HCT116 (cell line): ENCODE measurements at regions not wholly inside any gene's neighbourhood (a gene's known extent, or its start where the extent isn't known, plus 50 kb on each side); places are given as distances from the start of the nearest gene placed in this dataset.

ENCODE experiments used
- ATAC-seq: fragments of 200-7000 bp; cut with Tn5 transposase; 2 replicates; pipeline ENCODE4 v1.9.1; 2020; ENCODE audit warnings: mild to moderate bottlenecking, moderate library complexity
- BruUV-seq: library from RNA; stranded (reverse); fragments of 400-500 nt; replicated peaks from 2 replicates; lab custom pipeline; 2021; lab: Mats Ljungman, UMichigan
- CTCF ChIA-PET: fragments of 300-600 bp; sonication (Branson Sonifier 250); formaldehyde crosslinking; loops from one replicate; lab custom pipeline; 2021; ENCODE audit warnings: antibody characterized with exemption; lab: Charles Lee
- POLR2A ChIA-PET: fragments of 300-600, 350-600 bp; sonication (Branson Sonifier 250); formaldehyde crosslinking; loops from one replicate; lab custom pipeline; 2021; ENCODE audit warnings: antibody characterized with exemption; lab: Charles Lee
- RAD21 ChIA-PET, 2 experiments: fragments of 300-600 bp; sonication (Branson Sonifier 250); formaldehyde crosslinking; loops; one replicate each; lab custom pipeline; 2023; ENCODE audit warnings: low total read pairs in 2 of 2; ENCODE audit not compliant: uncharacterized antibody in 2 of 2, unreplicated experiment in 2 of 2, low non-redundant PET in 1 of 2; lab: Charles Lee
- DNase-seq: peaks from one replicate; pipeline ENCODE4 v3.0.0-alpha.2; 2010; ENCODE audit warnings: low read depth, low spot score
- H2AFZ ChIP-seq: fragments of 200-600 bp; shearing (Covaris generic), sonication (generic); 2 replicates; pipeline ENCODE4 v1.6.1; 2017; ENCODE audit warnings: low read depth, mixed run types, mixed read lengths, antibody characterized with exemption, low read length; ENCODE audit not compliant: poor library complexity, severe bottlenecking
- H3K27ac ChIP-seq: 2 replicates; pipeline ENCODE4 v1.5.1; 2012; ENCODE audit warnings: low read depth, low read length
- H3K27me3 ChIP-seq: fragments of 200-600 bp; sonication (generic); 2 replicates; pipeline ENCODE4 v1.6.1; 2016; ENCODE audit warnings: mixed run types, low read length, mixed read lengths; ENCODE audit not compliant: insufficient read depth
- H3K36me3 ChIP-seq, 2 experiments: fragments of 200-500 bp in 1 of 2; fragments of 200-600 bp in 1 of 2; sonication (Bioruptor generic) in 1 of 2; sonication (generic) in 1 of 2; 2 replicates each; pipeline versions ENCODE4 v1.5.1 to v1.6.1; 2014 to 2016; ENCODE audit warnings: low read length in 2 of 2, inconsistent platforms in 1 of 2, mixed read lengths in 1 of 2, mixed run types in 1 of 2; ENCODE audit not compliant: insufficient read depth in 2 of 2, control insufficient read depth in 1 of 2
- H3K4me1 ChIP-seq, 2 experiments: fragments of 200-600 bp in 1 of 2; sonication (generic) in 1 of 2; 2 replicates each; pipeline versions ENCODE4 v1.5.1 to v1.6.1; 2012 to 2017; ENCODE audit warnings: low read length in 2 of 2, inconsistent platforms in 1 of 2, mild to moderate bottlenecking in 1 of 2, mixed read lengths in 1 of 2, mixed run types in 1 of 2, moderate library complexity in 1 of 2; ENCODE audit not compliant: insufficient read depth in 2 of 2, control insufficient read depth in 1 of 2
- H3K4me2 ChIP-seq: fragments of 200-600 bp; sonication (generic); 2 replicates; pipeline ENCODE4 v1.6.1; 2017; ENCODE audit warnings: mixed run types, low read length, mixed read lengths
- H3K4me3 ChIP-seq, 2 experiments: fragments of 200-600 bp in 1 of 2; sonication (generic) in 1 of 2; replicated peaks in 1 of 2; 2 replicates each; pipeline ENCODE4 v1.5.1; 2011 to 2016; ENCODE audit warnings: low read length in 2 of 2, control low read depth in 1 of 2, low read depth in 1 of 2, mild to moderate bottlenecking in 1 of 2, mixed read lengths in 1 of 2, mixed run types in 1 of 2
- H3K79me2 ChIP-seq: fragments of 200-600 bp; sonication (generic); 2 replicates; pipeline ENCODE4 v1.6.1; 2017; ENCODE audit warnings: mild to moderate bottlenecking, mixed run types, low read length, moderate library complexity, mixed read lengths; ENCODE audit not compliant: insufficient read depth
- H3K9ac ChIP-seq: fragments of 200-600 bp; sonication (generic); 2 replicates; pipeline ENCODE4 v1.6.1; 2016; ENCODE audit warnings: low read length, mixed read lengths
- H3K9me2 ChIP-seq: fragments of 200-600 bp; sonication (generic), shearing (Covaris generic); 2 replicates; pipeline ENCODE4 v1.6.1; 2017; ENCODE audit warnings: mixed run types, mild to moderate bottlenecking, moderate library complexity; ENCODE audit not compliant: insufficient read depth
- H3K9me3 ChIP-seq, 2 experiments: fragments of 200-500 bp in 1 of 2; fragments of 200-600 bp in 1 of 2; sonication (Bioruptor generic) in 1 of 2; sonication (generic) in 1 of 2; 2 replicates each; pipeline ENCODE4 v1.6.1; 2014 to 2017; ENCODE audit warnings: low read length in 2 of 2, mixed read lengths in 2 of 2, inconsistent platforms in 1 of 2, low read depth in 1 of 2, mild to moderate bottlenecking in 1 of 2, mixed run types in 1 of 2, moderate library complexity in 1 of 2; ENCODE audit not compliant: control insufficient read depth in 1 of 2, insufficient read depth in 1 of 2
- H4K20me1 ChIP-seq: fragments of 200-600 bp; sonication (generic), shearing (Covaris generic); 2 replicates; pipeline ENCODE4 v1.6.1; 2017; ENCODE audit warnings: mixed run types, mild to moderate bottlenecking, moderate library complexity; ENCODE audit not compliant: insufficient read depth
- ATF3 ChIP-seq: IDR thresholded peaks from 2 replicates; pipeline ENCODE4 v1.6.1; 2012
- CBX3 ChIP-seq: IDR thresholded peaks from 2 replicates; pipeline ENCODE4 v1.6.1; 2012; ENCODE audit warnings: low read depth
- CEBPB ChIP-seq: IDR thresholded peaks from 2 replicates; pipeline ENCODE4 v1.6.1; 2012; ENCODE audit warnings: low read depth
- EGR1 ChIP-seq: IDR thresholded peaks from 2 replicates; pipeline ENCODE4 v1.6.1; 2012; ENCODE audit warnings: low read depth
- ELF1 ChIP-seq: IDR thresholded peaks from 2 replicates; pipeline ENCODE4 v1.6.1; 2012; ENCODE audit warnings: low read depth, borderline replicate concordance
- EZH2 ChIP-seq: fragments of 200-600 bp; sonication (generic); IDR thresholded peaks from 2 replicates; pipeline ENCODE4 v1.6.1; 2017; ENCODE audit warnings: antibody characterized with exemption, mixed run types
- EZH2phosphoT487 ChIP-seq: fragments of 200-600 bp; IDR thresholded peaks from 2 replicates; pipeline ENCODE4 v1.6.1; 2018; ENCODE audit warnings: antibody characterized with exemption, borderline replicate concordance
- JUND ChIP-seq: IDR thresholded peaks from 2 replicates; pipeline ENCODE4 v1.6.1; 2012
- MAX ChIP-seq: IDR thresholded peaks from 2 replicates; pipeline ENCODE4 v1.6.1; 2012
- POLR2A ChIP-seq: IDR thresholded peaks from 2 replicates; pipeline ENCODE4 v1.7.0; 2011; ENCODE audit warnings: borderline replicate concordance; ENCODE audit not compliant: insufficient read depth, insufficient read length; ENCODE audit errors: extremely low read depth
- POLR2AphosphoS5 ChIP-seq: IDR thresholded peaks from 2 replicates; pipeline ENCODE4 v1.6.1; 2011; ENCODE audit warnings: mild to moderate bottlenecking, low read depth, low read length, moderate library complexity
- RAD21 ChIP-seq: IDR thresholded peaks from 2 replicates; pipeline ENCODE4 v1.6.1; 2012; ENCODE audit warnings: low read depth, mild to moderate bottlenecking
- SIN3A ChIP-seq: IDR thresholded peaks from 2 replicates; pipeline ENCODE4 v1.6.1; 2012; ENCODE audit warnings: low read depth
- SP1 ChIP-seq: IDR thresholded peaks from 2 replicates; pipeline ENCODE4 v1.6.1; 2012; ENCODE audit warnings: low read depth
- TCF7L2 ChIP-seq: IDR thresholded peaks from 2 replicates; pipeline ENCODE4 v1.7.0; 2011; ENCODE audit warnings: borderline replicate concordance, inconsistent platforms; ENCODE audit not compliant: insufficient read depth, insufficient read length; ENCODE audit errors: extremely low read depth
- ZFX ChIP-seq: fragments of 450-650 bp; IDR thresholded peaks from 2 replicates; pipeline ENCODE4 v1.6.1; 2017
- ZNF274 ChIP-seq: fragments of 200-500 bp; sonication (Bioruptor generic); IDR thresholded peaks from 2 replicates; pipeline ENCODE4 v1.6.1; 2014; ENCODE audit warnings: mild to moderate bottlenecking, low read depth, low read length, inconsistent platforms
- intact Hi-C: fragments of 100-400 bp; cut with micrococcal nuclease; formaldehyde crosslinking; loops from 2 replicates; pipeline ENCODE4 v1.10.0; 2022
- TF ChIP-seq, protein P1 (sequence below): IDR thresholded peaks from 2 replicates; pipeline ENCODE4 v1.6.1; 2011; ENCODE audit warnings: mild to moderate bottlenecking, low read length, moderate library complexity; ENCODE audit not compliant: insufficient replicate concordance; ENCODE audit errors: extremely low read depth
- TF ChIP-seq, protein P2 (sequence below): IDR thresholded peaks from 2 replicates; pipeline ENCODE4 v1.6.1; 2012; ENCODE audit warnings: low read depth

- no peak overlapping the region for H3K9ac ChIP-seq
- ChIA-PET POLR2A (no interaction called here), CTCF (no interaction called here), RAD21 (no interaction called here)
- no peaks in the 10 kb centered on the region for H3K9me3 ChIP-seq
- no peaks in the 10 kb centered on the region for H3K79me2 ChIP-seq
- ATAC-seq (no peak), DNase-seq (no peak)
- H3K27ac ChIP-seq = no peak overlapping the region
- no peak overlapping the region for H3K4me2 ChIP-seq
- BruUV-seq = no TSS peak
- no peak overlapping the region for H2AFZ ChIP-seq
- no peaks in the 10 kb centered on the region for H3K36me3 ChIP-seq
- TF ChIP-seq ZFX = no peak
- TF ChIP-seq EGR1 = no peak
- TF ChIP-seq ELF1 = no peak
- no peak for TF ChIP-seq EZH2phosphoT487
- TF ChIP-seq, protein P1, sequence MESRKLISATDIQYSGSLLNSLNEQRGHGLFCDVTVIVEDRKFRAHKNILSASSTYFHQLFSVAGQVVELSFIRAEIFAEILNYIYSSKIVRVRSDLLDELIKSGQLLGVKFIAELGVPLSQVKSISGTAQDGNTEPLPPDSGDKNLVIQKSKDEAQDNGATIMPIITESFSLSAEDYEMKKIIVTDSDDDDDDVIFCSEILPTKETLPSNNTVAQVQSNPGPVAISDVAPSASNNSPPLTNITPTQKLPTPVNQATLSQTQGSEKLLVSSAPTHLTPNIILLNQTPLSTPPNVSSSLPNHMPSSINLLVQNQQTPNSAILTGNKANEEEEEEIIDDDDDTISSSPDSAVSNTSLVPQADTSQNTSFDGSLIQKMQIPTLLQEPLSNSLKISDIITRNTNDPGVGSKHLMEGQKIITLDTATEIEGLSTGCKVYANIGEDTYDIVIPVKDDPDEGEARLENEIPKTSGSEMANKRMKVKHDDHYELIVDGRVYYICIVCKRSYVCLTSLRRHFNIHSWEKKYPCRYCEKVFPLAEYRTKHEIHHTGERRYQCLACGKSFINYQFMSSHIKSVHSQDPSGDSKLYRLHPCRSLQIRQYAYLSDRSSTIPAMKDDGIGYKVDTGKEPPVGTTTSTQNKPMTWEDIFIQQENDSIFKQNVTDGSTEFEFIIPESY = no peak
- no peak for TF ChIP-seq RAD21
- no peak for TF ChIP-seq JUND
- TF ChIP-seq, protein P2, sequence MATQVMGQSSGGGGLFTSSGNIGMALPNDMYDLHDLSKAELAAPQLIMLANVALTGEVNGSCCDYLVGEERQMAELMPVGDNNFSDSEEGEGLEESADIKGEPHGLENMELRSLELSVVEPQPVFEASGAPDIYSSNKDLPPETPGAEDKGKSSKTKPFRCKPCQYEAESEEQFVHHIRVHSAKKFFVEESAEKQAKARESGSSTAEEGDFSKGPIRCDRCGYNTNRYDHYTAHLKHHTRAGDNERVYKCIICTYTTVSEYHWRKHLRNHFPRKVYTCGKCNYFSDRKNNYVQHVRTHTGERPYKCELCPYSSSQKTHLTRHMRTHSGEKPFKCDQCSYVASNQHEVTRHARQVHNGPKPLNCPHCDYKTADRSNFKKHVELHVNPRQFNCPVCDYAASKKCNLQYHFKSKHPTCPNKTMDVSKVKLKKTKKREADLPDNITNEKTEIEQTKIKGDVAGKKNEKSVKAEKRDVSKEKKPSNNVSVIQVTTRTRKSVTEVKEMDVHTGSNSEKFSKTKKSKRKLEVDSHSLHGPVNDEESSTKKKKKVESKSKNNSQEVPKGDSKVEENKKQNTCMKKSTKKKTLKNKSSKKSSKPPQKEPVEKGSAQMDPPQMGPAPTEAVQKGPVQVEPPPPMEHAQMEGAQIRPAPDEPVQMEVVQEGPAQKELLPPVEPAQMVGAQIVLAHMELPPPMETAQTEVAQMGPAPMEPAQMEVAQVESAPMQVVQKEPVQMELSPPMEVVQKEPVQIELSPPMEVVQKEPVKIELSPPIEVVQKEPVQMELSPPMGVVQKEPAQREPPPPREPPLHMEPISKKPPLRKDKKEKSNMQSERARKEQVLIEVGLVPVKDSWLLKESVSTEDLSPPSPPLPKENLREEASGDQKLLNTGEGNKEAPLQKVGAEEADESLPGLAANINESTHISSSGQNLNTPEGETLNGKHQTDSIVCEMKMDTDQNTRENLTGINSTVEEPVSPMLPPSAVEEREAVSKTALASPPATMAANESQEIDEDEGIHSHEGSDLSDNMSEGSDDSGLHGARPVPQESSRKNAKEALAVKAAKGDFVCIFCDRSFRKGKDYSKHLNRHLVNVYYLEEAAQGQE = no peak
- no peak for TF ChIP-seq CBX3
- no peak for TF ChIP-seq EZH2
- no peak for TF ChIP-seq ZNF274
- no peak for TF ChIP-seq SIN3A
- TF ChIP-seq ATF3 = no peak
- no peak for TF ChIP-seq POLR2A
- TF ChIP-seq POLR2AphosphoS5 = no peak
- TF ChIP-seq SP1 = no peak
- TF ChIP-seq TCF7L2 = no peak
- TF ChIP-seq MAX = no peak
- TF ChIP-seq CEBPB = no peak
- no peaks in the 10 kb centered on the region for H3K4me1 ChIP-seq
- no peak overlapping the region for H3K4me3 ChIP-seq
- H3K9me2 ChIP-seq = no peaks in the 10 kb centered on the region
- no peaks in the 10 kb centered on the region for H4K20me1 ChIP-seq
- H3K27me3 ChIP-seq = 0 out of 2 replicates have a peak, but pooled peaks cover 3% of the 10 kb centered on the region
- intact Hi-C loops = no loop called here
Measured at GRCh38 chr3:44015170-44015569, 226.5 kb upstream of the TOPAZ1 start.
